ENCODE measurements at regions not wholly inside any gene's neighbourhood (a gene's known extent, or its start where the extent isn't known, plus 50 kb on each side); places are given as distances from the start of the nearest gene placed in this dataset.
"Not testable (repeated sequence)": the region's sequence is repeated elsewhere in the genome, so short reads cannot be mapped to it uniquely, and the experiment has no call there.

GRCh38 chr7:17556247-17556956, 257.9 kb downstream of the AHR start:
- no peak for DNase-seq (ENCODE audit: low read depth in 2 of 2)

DNA sequence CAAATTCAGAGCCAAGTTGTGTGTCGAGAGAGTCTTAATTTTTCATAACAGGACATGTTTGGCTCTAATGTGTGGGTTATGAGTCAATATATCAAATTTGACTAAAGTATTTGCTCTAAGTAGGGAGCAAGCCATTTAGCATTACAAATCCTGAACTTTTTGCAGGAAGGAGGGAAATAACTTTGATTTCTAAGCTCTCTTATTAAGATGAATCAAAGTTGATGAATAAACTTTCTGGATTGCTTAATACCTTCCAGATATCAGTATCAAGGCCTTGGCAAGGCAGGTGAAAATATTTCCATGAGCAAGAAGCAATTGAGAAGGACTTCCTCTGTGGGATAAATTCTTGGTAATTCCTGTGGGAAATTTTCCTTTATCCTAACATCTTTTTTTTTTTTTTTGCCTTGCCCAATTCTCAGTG, 258.8 kb downstream of the AHR start:
- no peak for DNase-seq (ENCODE audit: low read depth in 2 of 2)

DNA sequence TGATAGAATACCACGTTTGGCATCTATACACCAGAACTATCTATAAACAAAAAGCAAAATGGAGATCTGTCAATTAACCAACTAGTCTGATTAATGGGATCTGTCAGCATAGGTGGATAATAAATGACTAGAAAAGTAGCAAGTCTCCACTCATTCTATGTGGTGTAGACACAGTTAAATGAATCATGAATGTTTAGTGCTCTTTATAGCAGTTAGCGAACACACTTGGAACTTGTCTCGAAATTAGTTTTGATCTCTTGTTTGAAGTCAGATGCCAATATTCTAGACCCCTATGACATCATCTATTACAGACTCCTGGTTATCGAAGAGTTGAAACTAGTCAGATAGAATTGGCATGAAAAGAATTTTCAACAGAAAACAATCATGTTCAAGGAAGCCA, 259.7 kb downstream of the AHR start:
- no peak for DNase-seq (ENCODE audit: low read depth in 2 of 2)

DNA sequence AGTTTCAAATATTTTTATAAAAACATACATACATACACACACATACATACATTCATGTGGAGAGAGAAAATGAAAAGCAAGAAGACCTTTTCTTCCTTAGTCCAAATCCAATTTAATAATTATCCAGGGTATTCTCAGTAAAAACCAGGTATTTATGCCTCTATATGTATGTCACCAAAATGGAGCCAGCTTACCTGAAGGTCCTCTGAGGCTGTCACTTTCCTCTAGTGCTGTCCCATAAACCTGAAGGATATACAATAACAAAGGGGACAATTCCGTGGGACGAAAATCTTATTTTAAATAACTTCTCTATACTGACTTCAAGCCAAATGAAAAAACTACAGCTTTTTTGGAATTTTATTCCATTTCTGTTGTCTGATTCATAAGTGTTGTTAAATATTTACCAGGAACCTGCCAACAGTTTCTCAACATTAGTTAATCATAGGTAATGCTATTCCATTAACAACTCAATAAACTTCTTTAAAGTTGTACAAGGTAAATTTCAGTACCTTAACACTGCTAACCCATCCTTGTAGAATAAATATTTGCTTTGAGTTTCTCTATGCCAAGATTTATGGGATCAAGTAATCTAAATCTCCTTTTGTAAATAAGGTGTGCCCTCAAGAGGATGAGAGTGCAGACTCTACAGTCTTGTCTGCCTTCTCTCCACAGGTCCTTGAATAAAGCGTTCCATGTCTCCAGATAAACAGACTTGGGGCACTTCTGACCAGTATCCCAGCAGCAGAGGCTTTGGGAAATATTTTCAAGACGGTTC, 260.3 kb downstream of the AHR start:
- DNase-seq (ENCODE audit: low read depth in 2 of 2): no peak

- no peak for DNase-seq (ENCODE audit: low read depth in 2 of 2)
These were observed 260.9 kb downstream of the AHR start for GRCh38 chr7:17559388-17559787.

GRCh38 chr7:17560516-17560915, 262.1 kb downstream of the AHR start:
- DNase-seq (ENCODE audit: low read depth in 2 of 2): no peak

GRCh38 chr7:17560966-17561365, 262.5 kb downstream of the AHR start:
- no peak for DNase-seq (ENCODE audit: low read depth in 2 of 2)

- peak in 1 of 2 donors; percentile 5 for DNase-seq (ENCODE audit: low read depth in 2 of 2)
These were observed 266.3 kb downstream of the AHR start for GRCh38 chr7:17564678-17565212.

DNA sequence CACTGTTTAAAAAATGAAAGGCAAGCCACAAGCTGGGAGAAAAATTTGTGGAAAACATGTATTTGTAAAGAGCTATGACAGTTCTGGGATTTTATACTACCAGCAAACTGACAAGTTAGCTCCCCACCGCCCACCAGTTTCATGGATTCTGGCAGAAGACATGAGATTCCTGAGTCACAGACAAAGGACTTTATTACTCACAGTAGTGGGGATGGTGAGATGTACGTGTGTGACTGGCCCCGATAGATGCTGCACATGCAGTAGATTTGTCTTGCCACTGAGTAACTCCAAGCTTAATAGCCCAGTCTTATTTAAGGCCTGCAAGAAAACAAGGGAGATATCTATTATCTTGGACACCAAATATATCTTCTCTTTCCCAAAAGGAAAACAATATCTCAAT, 281.7 kb downstream of the AHR start:
- no peak for DNase-seq (ENCODE audit: low read depth in 2 of 2)

- DNase-seq (ENCODE audit: low read depth in 2 of 2): no peak
These were observed 282.4 kb downstream of the AHR start for GRCh38 chr7:17580856-17581255.

DNA sequence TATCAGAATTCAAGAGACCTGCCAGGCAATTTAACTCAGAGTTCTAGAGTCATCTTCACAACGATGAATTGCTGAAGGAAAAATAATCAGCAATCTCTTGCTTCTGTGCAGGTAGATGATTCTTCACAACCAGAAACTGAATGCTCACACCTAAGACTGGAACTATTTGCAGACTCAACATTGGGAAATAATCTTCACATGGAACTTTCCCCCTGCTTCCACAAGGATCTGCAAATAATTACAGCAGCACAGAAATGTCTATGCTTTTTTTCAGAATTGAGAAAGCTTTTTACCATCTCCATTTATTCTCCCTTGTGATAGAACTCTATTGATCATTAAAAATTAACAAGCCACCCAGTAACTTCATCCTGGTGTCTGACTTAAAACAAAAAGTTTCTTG, 282.8 kb downstream of the AHR start:
- no peak for DNase-seq (ENCODE audit: low read depth in 2 of 2)

- DNase-seq (ENCODE audit: low read depth in 2 of 2): not testable (repeated sequence)
These were observed 284.2 kb downstream of the AHR start for GRCh38 chr7:17582696-17583095.

- DNase-seq (ENCODE audit: low read depth in 2 of 2): no peak
These were observed 285.3 kb downstream of the AHR start for GRCh38 chr7:17583786-17584185.

DNA sequence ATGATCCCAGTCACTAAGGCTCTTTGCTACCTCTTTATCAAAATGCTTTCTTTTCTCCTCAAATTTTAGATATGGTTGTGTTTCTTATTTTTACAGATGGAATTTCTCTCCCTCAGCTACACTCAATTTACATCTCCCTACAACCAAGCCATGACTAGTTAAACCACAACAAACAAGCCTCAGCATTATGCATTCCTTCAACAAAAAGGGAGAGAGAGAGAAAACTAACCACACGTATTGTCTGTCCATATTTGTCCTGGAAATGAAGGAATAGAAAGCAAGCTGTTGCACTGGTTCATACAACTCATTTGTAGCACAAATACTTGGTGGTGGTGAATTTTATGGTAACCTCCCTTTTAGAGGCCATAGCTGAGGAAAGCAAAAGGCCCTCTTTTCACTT, 286.4 kb downstream of the AHR start:
- DNase-seq (ENCODE audit: low read depth in 2 of 2): no peak

DNA sequence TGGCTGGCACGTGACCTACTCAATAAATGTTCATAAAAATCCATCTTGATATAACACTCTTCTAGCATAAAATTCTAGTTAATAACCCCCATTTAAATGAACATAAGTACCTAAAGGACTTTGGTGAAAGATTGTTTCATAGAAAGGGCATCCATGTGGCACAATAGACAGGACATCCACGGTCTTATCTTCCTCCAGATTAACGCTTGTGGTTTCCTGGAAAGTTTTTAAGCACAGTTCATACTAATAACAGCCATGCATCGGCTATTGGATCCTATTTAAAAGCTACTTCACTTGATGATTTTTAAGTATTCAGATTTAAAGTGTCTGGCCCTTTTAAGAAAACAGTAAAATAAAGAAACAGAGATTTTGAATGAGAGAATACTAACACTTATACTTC, 288.3 kb downstream of the AHR start:
- DNase-seq (ENCODE audit: low read depth in 2 of 2): no peak

- DNase-seq (ENCODE audit: low read depth in 2 of 2): no peak
These were observed 290.3 kb downstream of the AHR start for GRCh38 chr7:17588730-17589129.

GRCh38 chr7:17589671-17590070, 291.2 kb downstream of the AHR start:
- DNase-seq (ENCODE audit: low read depth in 2 of 2): no peak

DNA sequence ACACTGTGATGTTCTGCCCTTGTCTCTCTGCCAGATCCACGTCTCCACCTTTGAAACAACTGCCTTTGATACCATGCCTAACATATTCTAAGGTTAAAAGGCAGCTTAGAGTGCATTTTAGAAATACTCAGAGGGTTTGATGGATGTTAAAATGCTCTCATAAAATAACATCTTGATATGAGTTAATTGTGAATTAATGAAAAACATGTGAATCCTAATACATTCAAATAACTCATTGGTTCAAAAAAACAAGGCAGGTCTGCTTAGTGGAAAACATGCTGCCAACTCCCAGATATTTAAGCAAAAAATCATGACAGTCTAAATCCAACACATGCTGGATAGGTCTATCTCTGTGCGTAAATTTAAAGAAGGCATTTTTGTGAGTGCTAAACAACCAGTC, 291.8 kb downstream of the AHR start:
- no peak for DNase-seq (ENCODE audit: low read depth in 2 of 2)

DNA sequence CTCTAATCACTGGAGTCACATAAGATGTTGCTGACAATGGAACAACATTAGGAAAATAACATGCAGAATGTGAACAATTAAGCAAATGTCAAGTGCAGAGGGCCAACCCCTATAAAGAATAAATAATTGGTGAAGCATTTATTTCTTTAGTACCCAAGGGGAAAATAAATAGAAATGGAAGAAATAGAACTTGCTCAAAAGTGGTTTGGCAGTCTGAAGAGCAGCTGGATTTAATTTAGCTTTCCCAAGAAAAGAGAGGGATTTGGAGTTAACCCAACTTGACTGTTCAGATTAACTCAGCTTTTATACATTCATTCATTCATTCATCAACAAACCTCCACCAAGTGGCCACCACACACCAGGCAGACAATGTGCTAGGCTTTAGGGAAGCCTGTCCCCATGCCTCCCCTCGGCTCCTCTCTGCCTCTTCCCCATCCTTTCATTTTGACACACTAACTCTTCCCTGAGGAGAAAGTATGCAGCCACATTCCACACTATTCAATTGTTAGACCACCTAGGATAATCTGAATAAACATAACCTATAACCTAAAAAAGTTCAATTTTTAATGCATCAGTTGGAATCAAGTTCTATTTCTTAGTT, 295.5 kb downstream of the AHR start:
- DNase-seq (ENCODE audit: low read depth in 2 of 2): no peak

DNA sequence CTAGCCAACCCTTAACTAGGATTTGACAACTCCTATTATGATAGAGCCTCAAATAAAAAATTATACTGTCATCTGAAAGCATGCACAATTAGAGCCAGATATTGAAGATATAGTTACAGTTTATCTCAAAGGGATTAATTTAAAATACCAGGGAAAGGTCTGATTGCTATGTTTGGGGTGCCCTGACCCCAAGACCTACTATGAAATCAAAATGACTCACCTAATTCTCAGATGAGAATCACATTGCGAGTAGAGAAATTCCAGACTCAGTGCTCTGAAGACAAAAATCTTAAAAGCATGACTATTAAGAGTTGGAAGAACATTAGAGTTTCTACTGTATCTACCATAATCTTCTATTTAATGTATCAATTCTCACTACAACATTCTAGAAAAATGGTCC, 297.1 kb downstream of the AHR start:
- DNase-seq (ENCODE audit: low read depth in 2 of 2): no peak

GRCh38 chr7:17598305-17598704, 299.9 kb downstream of the AHR start:
- DNase-seq (ENCODE audit: low read depth in 2 of 2): no peak

GRCh38 chr7:17598846-17599245, 300.4 kb downstream of the AHR start:
- DNase-seq (ENCODE audit: low read depth in 2 of 2): no peak

Data from lung microvascular endothelial cell (primary cell).